Karpas-422 (cell line): ENCODE measurements at regions not wholly inside any gene's neighbourhood (a gene's known extent, or its start where the extent isn't known, plus 50 kb on each side); places are given as distances from the start of the nearest gene placed in this dataset.

Experiments
- DNase-seq: peaks from one replicate; pipeline ENCODE4 v3.0.0-alpha.2; 2015
- H2AFZ ChIP-seq: fragments of 200-600 bp; sonication (generic); 2 replicates; pipeline ENCODE4 v1.6.1; 2014; ENCODE audit warnings: antibody characterized with exemption, low read length, mixed read lengths
- H3K27ac ChIP-seq: fragments of 200-600 bp; sonication (generic); 2 replicates; pipeline ENCODE4 v1.5.1; 2014; ENCODE audit warnings: mild to moderate bottlenecking, low read length, moderate library complexity
- H3K27me3 ChIP-seq: fragments of 200-600 bp; sonication (generic); 2 replicates; pipeline ENCODE4 v1.6.1; 2014; ENCODE audit warnings: low read length, mixed read lengths
- H3K36me3 ChIP-seq: fragments of 200-600 bp; sonication (generic); 2 replicates; pipeline ENCODE4 v1.6.1; 2014; ENCODE audit warnings: low read length, mixed read lengths; ENCODE audit not compliant: insufficient read depth
- H3K4me1 ChIP-seq: fragments of 200-600 bp; sonication (generic); 2 replicates; pipeline ENCODE4 v1.6.1; 2014; ENCODE audit warnings: mild to moderate bottlenecking, low read length, mixed read lengths
- H3K4me2 ChIP-seq: fragments of 200-600 bp; sonication (generic); 2 replicates; pipeline ENCODE4 v1.6.1; 2014; ENCODE audit warnings: low read length, low read depth, mild to moderate bottlenecking; ENCODE audit not compliant: poor library complexity, severe bottlenecking
- H3K4me3 ChIP-seq: fragments of 200-600 bp; sonication (generic); 2 replicates; pipeline ENCODE4 v1.5.1; 2014; ENCODE audit warnings: mild to moderate bottlenecking, antibody characterized with exemption, low read length, mixed read lengths
- H3K79me2 ChIP-seq: fragments of 200-600 bp; sonication (generic); 2 replicates; pipeline ENCODE4 v1.6.1; 2014; ENCODE audit warnings: mild to moderate bottlenecking, low read length, mixed read lengths
- H3K9ac ChIP-seq: fragments of 200-600 bp; sonication (generic); 2 replicates; pipeline ENCODE4 v1.6.0; 2014; ENCODE audit warnings: low read length
- H3K9me2 ChIP-seq: fragments of 200-600 bp; sonication (generic), shearing (Covaris generic); replicated peaks from 2 replicates; pipeline ENCODE4 v1.6.0; 2014; ENCODE audit warnings: mild to moderate bottlenecking, low read length, moderate library complexity; ENCODE audit not compliant: insufficient read depth
- H3K9me3 ChIP-seq: fragments of 300-700, 200-600 bp; sonication (generic); 2 replicates; pipeline ENCODE4 v1.6.1; 2014; ENCODE audit warnings: low read length, mixed read lengths
- H4K20me1 ChIP-seq: fragments of 200-600 bp; sonication (generic); 2 replicates; pipeline ENCODE4 v1.6.1; 2014; ENCODE audit warnings: mild to moderate bottlenecking, antibody characterized with exemption, low read length, low read depth; ENCODE audit not compliant: insufficient read depth

DNA sequence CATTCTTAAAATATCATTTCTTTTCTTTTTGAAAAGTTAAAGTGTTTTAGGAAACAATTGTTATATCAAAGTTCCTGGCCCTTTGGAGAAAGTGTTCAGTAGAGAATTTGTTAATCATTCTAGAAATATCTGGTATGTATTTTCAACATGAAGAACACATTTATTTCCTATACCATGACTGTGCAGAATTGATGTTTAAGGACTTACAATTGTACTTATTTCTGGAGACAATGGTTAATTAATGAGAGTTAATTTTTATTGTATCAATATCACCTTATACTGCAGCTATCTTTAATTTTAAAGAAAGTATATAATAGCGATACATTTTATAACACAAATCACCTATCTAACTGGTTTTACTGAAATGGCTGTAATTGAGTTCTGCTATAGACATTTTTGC is 95.3 kb downstream of the TEX29 start:
- Histone ChIP-seq H3K9ac (no peak overlapping the region), H3K9me2 (no peaks in the 10 kb centered on the region), H3K4me3 (no peak overlapping the region), H3K4me2 (no peak overlapping the region), H2AFZ (no peak overlapping the region), H3K27me3 (no peaks in the 10 kb centered on the region), H4K20me1 (no peaks in the 10 kb centered on the region), H3K36me3 (no peaks in the 10 kb centered on the region), H3K4me1 (no peaks in the 10 kb centered on the region), H3K9me3 (no peaks in the 10 kb centered on the region), H3K79me2 (no peaks in the 10 kb centered on the region), H3K27ac (no peak overlapping the region)
- no peak for DNase-seq

DNA sequence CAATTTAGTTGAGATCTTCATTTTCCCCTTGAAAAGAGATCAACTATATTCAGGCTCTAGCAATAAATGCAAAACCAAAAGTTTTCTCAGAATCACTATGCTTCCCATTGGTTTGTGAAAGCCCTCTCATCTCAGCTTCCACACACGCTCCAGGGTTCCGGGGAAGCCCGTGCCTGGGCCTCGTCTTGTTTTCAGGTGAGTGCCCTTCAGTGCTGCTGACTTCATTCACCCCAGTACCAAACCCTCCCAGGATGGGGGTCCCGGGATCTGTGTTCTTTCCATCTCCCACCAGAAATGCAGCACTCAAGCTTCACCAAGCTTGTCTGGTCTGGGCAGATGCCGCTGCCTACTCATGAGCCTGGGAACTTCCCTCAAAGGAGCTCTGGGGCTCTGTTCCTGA is 97.7 kb downstream of the TEX29 start:
- Histone ChIP-seq H3K9me2 (no peaks in the 10 kb centered on the region), H3K27me3 (no peaks in the 10 kb centered on the region), H3K4me1 (no peaks in the 10 kb centered on the region), H2AFZ (no peak overlapping the region), H4K20me1 (no peaks in the 10 kb centered on the region), H3K36me3 (no peaks in the 10 kb centered on the region), H3K9me3 (no peaks in the 10 kb centered on the region), H3K4me2 (no peak overlapping the region), H3K79me2 (no peaks in the 10 kb centered on the region), H3K4me3 (no peak overlapping the region), H3K9ac (no peak overlapping the region), H3K27ac (no peak overlapping the region)
- no peak for DNase-seq

DNA sequence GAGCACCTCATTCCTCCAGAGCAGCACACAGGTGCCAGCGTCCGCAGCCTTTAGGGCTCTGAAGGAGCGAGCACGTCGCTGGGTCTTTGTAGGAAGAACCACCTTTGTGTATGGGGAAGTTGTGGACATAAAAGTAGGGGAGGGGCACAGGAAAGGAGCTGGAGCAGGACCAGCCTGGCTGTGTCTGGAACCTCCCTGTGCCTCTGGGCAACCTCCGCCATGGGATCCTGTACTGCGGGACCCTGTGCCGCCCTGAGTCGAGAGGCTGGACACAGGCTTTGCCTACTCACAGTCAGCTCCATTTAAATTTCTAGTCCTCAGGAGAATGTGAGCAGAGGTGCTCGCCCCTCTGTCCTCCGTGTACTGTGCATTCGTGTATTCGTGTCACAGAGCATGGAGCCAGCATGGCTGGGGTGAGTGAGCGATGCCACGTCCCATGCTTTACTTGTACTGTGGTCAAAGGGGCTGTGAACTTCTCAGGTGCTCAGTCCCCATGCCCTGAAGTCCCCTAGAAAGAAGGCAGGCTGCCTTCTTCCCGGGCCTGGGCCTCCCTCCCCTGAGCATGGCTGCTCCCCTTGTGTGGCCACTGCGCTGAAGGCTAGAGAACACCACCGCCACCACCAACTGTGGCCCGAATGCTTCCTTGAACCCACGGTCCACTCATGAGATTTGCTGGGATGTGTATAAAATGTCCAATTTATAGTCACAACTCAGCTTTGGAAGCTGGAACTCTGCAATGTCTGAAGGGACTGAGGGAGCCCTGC is 99.9 kb downstream of the TEX29 start:
- no peaks in the 10 kb centered on the region for H3K36me3 ChIP-seq
- no peaks in the 10 kb centered on the region for H3K4me1 ChIP-seq
- H3K79me2 ChIP-seq = no peaks in the 10 kb centered on the region
- H3K9ac ChIP-seq = no peak overlapping the region
- H3K4me3 ChIP-seq = no peak overlapping the region
- no peaks in the 10 kb centered on the region for H3K9me3 ChIP-seq
- DNase-seq = no peak
- H3K27ac ChIP-seq = no peak overlapping the region
- no peaks in the 10 kb centered on the region for H3K9me2 ChIP-seq
- no peaks in the 10 kb centered on the region for H3K27me3 ChIP-seq
- H4K20me1 ChIP-seq = no peaks in the 10 kb centered on the region
- H3K4me2 ChIP-seq = no peak overlapping the region
- H2AFZ ChIP-seq = no peak overlapping the region

DNA sequence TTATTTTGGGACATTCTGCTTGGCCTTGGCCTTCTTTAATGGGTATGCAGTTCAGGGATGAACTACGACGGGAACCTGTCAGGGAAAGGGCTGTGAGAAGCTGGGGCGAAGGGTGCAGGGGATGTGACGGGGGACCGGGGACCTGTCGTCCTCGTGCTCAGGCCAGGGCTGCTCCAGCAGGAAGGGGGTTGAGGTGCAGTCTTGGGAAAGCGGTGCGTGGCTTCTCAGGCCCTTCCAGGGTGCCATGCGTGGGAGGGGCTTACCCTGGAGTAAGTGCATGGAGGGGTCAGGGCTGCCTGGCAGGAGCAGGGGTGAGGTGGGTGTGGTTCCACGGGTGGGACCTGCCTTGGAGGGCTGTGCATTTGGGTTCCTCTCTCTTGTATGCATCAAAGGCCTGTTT is 100.8 kb downstream of the TEX29 start:
- Histone ChIP-seq H3K79me2 (no peaks in the 10 kb centered on the region), H3K9me3 (no peaks in the 10 kb centered on the region)

DNA sequence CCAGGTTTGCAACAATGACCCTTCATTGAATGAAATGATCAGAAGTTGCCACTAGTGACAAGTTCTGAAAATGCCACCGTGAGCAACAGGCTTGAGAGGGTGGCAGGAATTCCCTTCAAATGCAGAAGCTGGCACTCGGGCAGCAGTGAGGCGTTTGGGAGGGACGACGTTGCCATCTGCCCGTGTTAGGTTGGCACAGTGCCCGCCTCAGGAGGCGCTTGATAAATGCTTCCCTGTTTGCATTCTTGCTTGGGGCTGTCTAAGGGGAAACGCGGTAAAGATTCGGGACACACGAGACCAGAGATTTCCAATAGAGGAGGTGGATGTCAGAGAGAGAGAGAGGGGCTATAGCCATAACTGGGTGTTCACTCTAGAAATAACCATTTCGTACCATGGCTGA is 101.9 kb downstream of the TEX29 start:
- H3K4me1 ChIP-seq = no peaks in the 10 kb centered on the region
- no peak overlapping the region for H3K4me2 ChIP-seq
- no peaks in the 10 kb centered on the region for H3K79me2 ChIP-seq
- H3K9me3 ChIP-seq = no peaks in the 10 kb centered on the region
- no peak overlapping the region for H3K27ac ChIP-seq
- H4K20me1 ChIP-seq = no peaks in the 10 kb centered on the region
- DNase-seq = no peak
- H3K4me3 ChIP-seq = no peak overlapping the region
- no peak overlapping the region for H2AFZ ChIP-seq
- H3K27me3 ChIP-seq = no peaks in the 10 kb centered on the region
- H3K9ac ChIP-seq = no peak overlapping the region
- no peaks in the 10 kb centered on the region for H3K36me3 ChIP-seq
- no peaks in the 10 kb centered on the region for H3K9me2 ChIP-seq

More for the DNA sequence above, 100.8 kb downstream of the TEX29 start:
- Histone ChIP-seq H3K4me3 (no peak overlapping the region), H2AFZ (no peak overlapping the region), H3K27me3 (no peaks in the 10 kb centered on the region), H3K9me2 (no peaks in the 10 kb centered on the region), H3K9ac (no peak overlapping the region), H3K4me2 (no peak overlapping the region), H4K20me1 (no peaks in the 10 kb centered on the region), H3K4me1 (no peaks in the 10 kb centered on the region), H3K27ac (no peak overlapping the region), H3K36me3 (no peaks in the 10 kb centered on the region)
- no peak for DNase-seq

DNA sequence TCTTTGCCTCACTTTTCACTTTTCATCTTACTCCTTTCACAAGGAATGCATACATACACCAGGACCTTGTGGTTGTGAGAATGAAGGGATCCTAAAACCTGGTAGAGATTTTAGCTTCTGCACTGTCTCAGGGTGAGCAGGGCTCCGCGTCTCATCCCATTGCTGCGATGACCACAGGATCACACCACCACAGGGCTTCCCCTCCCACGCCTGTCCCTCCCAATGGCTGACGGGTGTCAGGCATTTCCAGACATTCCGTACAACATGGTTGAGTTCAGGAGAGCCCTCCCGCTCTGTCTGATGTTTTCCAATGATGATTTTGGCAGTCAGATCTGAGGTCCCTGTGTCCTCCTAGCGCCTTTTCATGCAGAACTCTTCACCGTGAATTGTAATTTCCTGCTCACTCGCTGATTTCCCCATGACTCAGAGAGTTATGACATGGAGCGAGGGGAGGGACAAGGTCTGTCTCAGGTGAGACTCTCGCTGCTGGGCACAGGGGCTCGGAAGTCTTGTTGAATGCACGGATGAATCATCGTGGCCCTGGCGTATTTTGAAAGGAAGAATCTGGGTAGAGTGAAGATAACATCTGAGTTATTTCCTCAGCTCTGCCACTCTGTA is 102.8 kb downstream of the TEX29 start:
- Histone ChIP-seq H4K20me1 (no peaks in the 10 kb centered on the region), H3K4me2 (no peak overlapping the region), H3K27me3 (no peaks in the 10 kb centered on the region), H3K79me2 (no peaks in the 10 kb centered on the region), H3K9me2 (no peaks in the 10 kb centered on the region), H3K4me3 (no peak overlapping the region), H3K27ac (no peak overlapping the region), H2AFZ (no peak overlapping the region), H3K9me3 (no peaks in the 10 kb centered on the region), H3K36me3 (no peaks in the 10 kb centered on the region), H3K4me1 (no peaks in the 10 kb centered on the region), H3K9ac (no peak overlapping the region)
- DNase-seq = no peak

DNA sequence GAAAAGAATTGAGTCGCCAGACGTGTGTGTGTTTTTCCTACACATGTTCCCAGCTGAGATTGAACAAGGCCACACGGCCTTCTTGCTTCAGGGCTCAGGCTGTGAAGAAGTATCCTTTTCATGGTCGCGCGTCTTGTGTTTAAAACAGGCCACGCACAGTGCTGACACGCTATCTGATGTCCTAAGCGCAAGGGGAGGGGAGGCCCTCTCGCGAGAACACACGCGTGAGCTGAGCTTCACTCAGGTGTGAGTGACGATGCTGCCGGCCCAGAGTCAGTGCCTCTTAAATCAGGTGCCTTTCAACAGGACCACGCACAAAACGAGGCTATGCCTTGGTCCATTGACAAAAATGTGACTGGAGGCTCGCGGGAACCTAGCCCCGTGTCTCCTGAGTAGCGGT is 103.7 kb downstream of the TEX29 start:
- no peak overlapping the region for H3K27ac ChIP-seq
- H3K9ac ChIP-seq = no peak overlapping the region
- H3K27me3 ChIP-seq = no peaks in the 10 kb centered on the region
- no peaks in the 10 kb centered on the region for H3K9me2 ChIP-seq
- no peak overlapping the region for H2AFZ ChIP-seq
- H3K36me3 ChIP-seq = no peaks in the 10 kb centered on the region
- H4K20me1 ChIP-seq = no peaks in the 10 kb centered on the region
- H3K79me2 ChIP-seq = no peaks in the 10 kb centered on the region
- H3K9me3 ChIP-seq = no peaks in the 10 kb centered on the region
- no peak overlapping the region for H3K4me2 ChIP-seq
- H3K4me3 ChIP-seq = no peak overlapping the region
- DNase-seq = no peak
- no peaks in the 10 kb centered on the region for H3K4me1 ChIP-seq

DNA sequence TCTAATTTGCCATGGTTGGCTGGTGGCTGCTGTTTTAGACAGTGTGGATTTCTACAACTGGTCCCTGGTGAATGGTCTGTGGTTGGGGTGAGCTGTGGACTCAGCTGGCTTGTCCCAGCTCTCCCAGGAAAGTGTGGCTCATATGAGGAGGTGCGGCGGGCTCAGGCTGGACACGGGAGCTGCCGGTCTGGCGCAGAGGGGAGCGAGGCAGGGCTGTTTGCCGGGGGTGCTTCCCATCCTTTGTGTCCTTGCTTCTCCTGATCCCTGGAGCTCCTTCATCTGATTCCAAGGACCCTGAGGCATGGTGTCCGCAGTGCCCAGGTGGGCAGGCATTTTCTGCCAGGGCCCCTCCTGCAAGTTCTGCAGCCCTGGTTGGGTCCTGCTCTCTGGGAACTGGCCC is 104.9 kb downstream of the TEX29 start:
- no peaks in the 10 kb centered on the region for H3K9me2 ChIP-seq
- H3K4me1 ChIP-seq = no peaks in the 10 kb centered on the region
- H3K27ac ChIP-seq = no peak overlapping the region
- no peaks in the 10 kb centered on the region for H4K20me1 ChIP-seq
- H2AFZ ChIP-seq = no peak overlapping the region
- H3K36me3 ChIP-seq = no peaks in the 10 kb centered on the region
- no peak overlapping the region for H3K9ac ChIP-seq
- H3K4me2 ChIP-seq = no peak overlapping the region
- no peak for DNase-seq
- H3K27me3 ChIP-seq = no peaks in the 10 kb centered on the region
- H3K9me3 ChIP-seq = no peaks in the 10 kb centered on the region
- no peaks in the 10 kb centered on the region for H3K79me2 ChIP-seq
- no peak overlapping the region for H3K4me3 ChIP-seq
